ENCODE measurements at regions not wholly inside any gene's neighbourhood (a gene's known extent, or its start where the extent isn't known, plus 50 kb on each side); places are given as distances from the start of the nearest gene placed in this dataset.

DNA sequence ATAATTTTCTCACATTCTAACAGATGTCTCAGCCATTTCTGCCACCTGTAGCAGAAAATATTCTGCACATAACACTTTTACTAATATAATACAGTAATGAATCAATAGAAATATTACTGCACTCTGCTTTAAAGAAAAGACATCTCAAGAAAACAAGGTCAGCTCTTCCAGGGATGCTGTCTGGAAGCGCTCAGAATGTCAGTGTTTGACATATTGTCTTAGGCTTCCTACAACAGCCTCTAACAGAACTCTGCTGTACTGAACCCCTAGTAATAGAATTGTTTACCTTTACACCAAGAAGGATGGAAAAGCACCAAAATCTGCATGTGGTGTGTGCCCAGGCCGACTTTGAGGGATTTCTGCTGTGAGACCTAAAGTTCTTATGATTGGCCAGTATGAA, 61.9 kb upstream of the FSTL1 start:
- TF ChIP-seq, protein P1, sequence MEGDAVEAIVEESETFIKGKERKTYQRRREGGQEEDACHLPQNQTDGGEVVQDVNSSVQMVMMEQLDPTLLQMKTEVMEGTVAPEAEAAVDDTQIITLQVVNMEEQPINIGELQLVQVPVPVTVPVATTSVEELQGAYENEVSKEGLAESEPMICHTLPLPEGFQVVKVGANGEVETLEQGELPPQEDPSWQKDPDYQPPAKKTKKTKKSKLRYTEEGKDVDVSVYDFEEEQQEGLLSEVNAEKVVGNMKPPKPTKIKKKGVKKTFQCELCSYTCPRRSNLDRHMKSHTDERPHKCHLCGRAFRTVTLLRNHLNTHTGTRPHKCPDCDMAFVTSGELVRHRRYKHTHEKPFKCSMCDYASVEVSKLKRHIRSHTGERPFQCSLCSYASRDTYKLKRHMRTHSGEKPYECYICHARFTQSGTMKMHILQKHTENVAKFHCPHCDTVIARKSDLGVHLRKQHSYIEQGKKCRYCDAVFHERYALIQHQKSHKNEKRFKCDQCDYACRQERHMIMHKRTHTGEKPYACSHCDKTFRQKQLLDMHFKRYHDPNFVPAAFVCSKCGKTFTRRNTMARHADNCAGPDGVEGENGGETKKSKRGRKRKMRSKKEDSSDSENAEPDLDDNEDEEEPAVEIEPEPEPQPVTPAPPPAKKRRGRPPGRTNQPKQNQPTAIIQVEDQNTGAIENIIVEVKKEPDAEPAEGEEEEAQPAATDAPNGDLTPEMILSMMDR (conservative IDR thresholded peaks at IDR 0.05; ENCODE audit: low read length), result no peak
- no peak for TF ChIP-seq EZH2phosphoT487 (IDR thresholded peaks at IDR 0.05; ENCODE audit: borderline replicate concordance)
